ENCODE measurements at regions not wholly inside any gene's neighbourhood (a gene's known extent, or its start where the extent isn't known, plus 50 kb on each side); places are given as distances from the start of the nearest gene placed in this dataset.

DNA sequence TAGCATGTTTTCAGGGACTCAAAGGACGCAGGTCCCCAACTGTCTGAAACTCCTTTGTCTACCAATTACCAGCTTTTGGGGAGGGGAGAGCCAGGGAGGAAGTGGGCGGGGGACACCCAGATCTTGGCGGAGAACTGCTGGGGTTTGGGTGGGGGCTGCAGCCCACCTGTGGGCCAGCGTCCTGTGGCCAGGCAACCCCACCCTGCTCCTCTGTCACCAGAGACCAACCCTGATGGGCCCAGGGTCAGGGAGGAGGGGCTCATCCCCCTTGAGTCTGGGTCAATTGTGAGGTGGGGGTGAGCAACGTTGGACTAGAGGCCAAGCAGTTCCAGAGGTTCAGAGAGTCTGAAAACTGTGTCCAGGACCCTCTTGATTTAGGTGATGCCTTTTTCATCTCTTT, 96.1 kb upstream of the TARDBP start:
- H3K56ac ChIP-seq (replicated peaks; ENCODE audit: insufficient read length, low read depth, low read length) = no peak overlapping the region
- H4K5ac ChIP-seq (ENCODE audit: insufficient read length, low read depth, low read length) = no peak overlapping the region
- H3K36me3 ChIP-seq (ENCODE audit: control insufficient read depth in 2 of 4, insufficient read depth in 4 of 4, low read length in 3 of 4) = no peaks in the 10 kb centered on the region
- no peaks in the 10 kb centered on the region for H3K79me1 ChIP-seq (ENCODE audit: low read depth, low read length)
- no peak overlapping the region for H3K4me2 ChIP-seq (ENCODE audit: insufficient read depth in 1 of 2, low read depth in 2 of 2, low read length in 2 of 2)
- H3K27ac ChIP-seq (ENCODE audit: low read depth, low read length) = no peak overlapping the region
- no peak overlapping the region for H2BK15ac ChIP-seq (ENCODE audit: low read length)
- WGBS, 2 experiments (ENCODE audit: extremely low coverage in 1 of 2, insufficient coverage in 1 of 2, insufficient read length in 1 of 2, insufficient replicate concordance in 2 of 2, low coverage in 1 of 2, low lambda C conversion rate in 2 of 2, missing lambda C conversion rate in 1 of 2) = 82% methylated on average over 5 of the region's 5 CpGs; no CpG with 5 or more reads in 1 of the 2 experiments
- no peak overlapping the region for H3K4ac ChIP-seq (replicated peaks; ENCODE audit: insufficient read length, low read depth, low read length)
- H3K23ac ChIP-seq (ENCODE audit: insufficient read length) = no peak overlapping the region
- H2BK20ac ChIP-seq (ENCODE audit: low read length) = no peak overlapping the region
- no peak for DNase-seq (ENCODE audit: low read depth in 1 of 2, low spot score in 2 of 2)
- no peaks in the 10 kb centered on the region for H3K27me3 ChIP-seq (replicated peaks in 1 of 4; ENCODE audit: control insufficient read depth in 3 of 4, extremely low read depth in 1 of 4, insufficient read depth in 3 of 4, low read length in 3 of 4)
- no peak overlapping the region for H3K9ac ChIP-seq (replicated peaks in 1 of 4; ENCODE audit: extremely low read depth in 1 of 4, low read depth in 3 of 4, low read length in 3 of 4)
- H3K79me2 ChIP-seq (ENCODE audit: control insufficient read depth in 1 of 2, insufficient read depth in 2 of 2, low read length in 2 of 2) = no peaks in the 10 kb centered on the region
- no peak overlapping the region for H4K91ac ChIP-seq (replicated peaks; ENCODE audit: insufficient read length, low read length)
- no peaks in the 10 kb centered on the region for H3K9me3 ChIP-seq (ENCODE audit: insufficient read depth in 2 of 2, low read depth in 1 of 2, low read length in 1 of 2)
- H4K8ac ChIP-seq (ENCODE audit: extremely low read depth, insufficient read depth, low read length) = no peak overlapping the region
- no peak overlapping the region for H2AFZ ChIP-seq (ENCODE audit: low read length)
- H2BK120ac ChIP-seq (replicated peaks; ENCODE audit: low read depth, low read length) = no peak overlapping the region
- POLR2A ChIA-PET (ENCODE audit: partially characterized antibody) = no interaction called here
- no peak overlapping the region for H2BK5ac ChIP-seq (ENCODE audit: low read depth, low read length)
- H3K4me1 ChIP-seq (replicated peaks in 1 of 4; ENCODE audit: control insufficient read depth in 3 of 4, insufficient read depth in 4 of 4, low read length in 3 of 4) = no peaks in the 10 kb centered on the region; a peak in 1 of 7 replicates
- H4K20me1 ChIP-seq (replicated peaks in 1 of 2; ENCODE audit: control insufficient read depth in 1 of 2, insufficient read depth in 2 of 2, low read length in 2 of 2) = no peaks in the 10 kb centered on the region
- H3K4me3 ChIP-seq (ENCODE audit: extremely low read depth in 1 of 4, insufficient read depth in 2 of 4, low read depth in 3 of 4, low read length in 4 of 4) = no peak overlapping the region
- no peak for FAIRE-seq
- no peak overlapping the region for H3K18ac ChIP-seq (ENCODE audit: extremely low read depth, low read length)
- H2AK5ac ChIP-seq (ENCODE audit: low read depth, low read length) = no peak overlapping the region
- CTCF ChIA-PET (ENCODE audit: partially characterized antibody) = no interaction called here
- H3K23me2 ChIP-seq (ENCODE audit: low read depth, low read length) = no peaks in the 10 kb centered on the region
- H2BK12ac ChIP-seq (ENCODE audit: low read depth, low read length) = no peak overlapping the region
- no peak overlapping the region for H3K14ac ChIP-seq (ENCODE audit: insufficient read length)
- no peak for TF ChIP-seq HDAC2 (IDR thresholded peaks at IDR 0.05; ENCODE audit: borderline replicate concordance in 1 of 2, low read depth in 2 of 2, low read length in 2 of 2)

Data from H1 (cell line).